H1 (cell line): ENCODE measurements at regions not wholly inside any gene's neighbourhood (a gene's known extent, or its start where the extent isn't known, plus 50 kb on each side); places are given as distances from the start of the nearest gene placed in this dataset.

Source experiments
- CTCF ChIA-PET: fragments of 300-600 bp; sonication (Branson Sonifier 250); formaldehyde crosslinking; loops from one replicate; lab custom pipeline; 2021; ENCODE audit not compliant: partially characterized antibody; lab: Charles Lee
- POLR2A ChIA-PET: fragments of 300-600 bp; sonication (Branson Sonifier 250); formaldehyde crosslinking; loops from one replicate; lab custom pipeline; 2021; ENCODE audit warnings: inconsistent platforms; ENCODE audit not compliant: partially characterized antibody; lab: Charles Lee
- DNase-seq, 2 experiments: peaks; one replicate each; pipeline versions ENCODE4 v3.0.0 to v3.0.0-alpha.2; 2010 to 2022; ENCODE audit warnings: low spot score in 2 of 2, low read depth in 1 of 2, mixed read lengths in 1 of 2
- FAIRE-seq: peaks from 2 replicates; lab custom pipeline; 2011; peaks lifted over from hg19 to GRCh38; lab: Jason Lieb, UNC
- H2AFZ ChIP-seq: 2 replicates; pipeline ENCODE4 v1.8.1; 2012; ENCODE audit warnings: low read length, inconsistent platforms
- H2AK5ac ChIP-seq: 2 replicates; pipeline ENCODE4 v1.6.1; 2013; ENCODE audit warnings: low read depth, low read length
- H2BK120ac ChIP-seq: replicated peaks from 2 replicates; pipeline ENCODE3; 2013; ENCODE audit warnings: low read depth, low read length, inconsistent platforms
- H2BK12ac ChIP-seq: 2 replicates; pipeline ENCODE4 v1.6.1; 2013; ENCODE audit warnings: low read depth, low read length
- H2BK15ac ChIP-seq: 2 replicates; pipeline ENCODE4 v1.6.1; 2013; ENCODE audit warnings: low read length
- H2BK20ac ChIP-seq: 2 replicates; pipeline ENCODE4 v1.6.1; 2013; ENCODE audit warnings: low read length
- H2BK5ac ChIP-seq: 2 replicates; pipeline ENCODE4 v1.6.1; 2013; ENCODE audit warnings: low read depth, low read length
- H3K14ac ChIP-seq: 2 replicates; pipeline ENCODE4 v1.6.1; 2013; ENCODE audit warnings: inconsistent platforms; ENCODE audit not compliant: insufficient read length
- H3K18ac ChIP-seq: 2 replicates; pipeline ENCODE4 v1.6.1; 2013; ENCODE audit warnings: low read length; ENCODE audit errors: extremely low read depth
- H3K23ac ChIP-seq: 2 replicates; pipeline ENCODE4 v1.6.1; 2013; ENCODE audit warnings: inconsistent platforms; ENCODE audit not compliant: insufficient read length
- H3K23me2 ChIP-seq: 2 replicates; pipeline ENCODE4 v1.6.1; 2013; ENCODE audit warnings: low read depth, low read length
- H3K27ac ChIP-seq: 2 replicates; pipeline ENCODE4 v1.6.1; 2011; ENCODE audit warnings: low read depth, low read length, inconsistent platforms
- H3K27me3 ChIP-seq, 4 experiments: replicated peaks in 1 of 4; 1 replicate in 1 of 4; 2 replicates in 3 of 4; pipeline versions ENCODE4 v1.6.1 to v1.8.1; 2011 to 2013; ENCODE audit warnings: low read length in 3 of 4, mild to moderate bottlenecking in 3 of 4, inconsistent platforms in 2 of 4, mixed read lengths in 2 of 4, moderate library complexity in 1 of 4; ENCODE audit not compliant: control insufficient read depth in 3 of 4, insufficient read depth in 3 of 4; ENCODE audit errors: extremely low read depth in 1 of 4
- H3K36me3 ChIP-seq, 4 experiments: 2 replicates each; pipeline versions ENCODE4 v1.6.1 to v1.8.1; 2011 to 2013; ENCODE audit warnings: mild to moderate bottlenecking in 4 of 4, low read length in 3 of 4, moderate library complexity in 2 of 4, control low read depth in 1 of 4, inconsistent platforms in 1 of 4; ENCODE audit not compliant: insufficient read depth in 4 of 4, control insufficient read depth in 2 of 4
- H3K4ac ChIP-seq: replicated peaks from 2 replicates; pipeline ENCODE3; 2013; ENCODE audit warnings: low read length, low read depth, mixed read lengths, inconsistent platforms; ENCODE audit not compliant: insufficient read length
- H3K4me1 ChIP-seq, 4 experiments: replicated peaks in 1 of 4; 1 replicate in 1 of 4; 2 replicates in 3 of 4; pipeline versions ENCODE4 v1.6.1 to v1.8.1; 2011 to 2013; ENCODE audit warnings: low read length in 3 of 4, inconsistent platforms in 2 of 4, mixed read lengths in 1 of 4; ENCODE audit not compliant: insufficient read depth in 4 of 4, control insufficient read depth in 3 of 4
- H3K4me2 ChIP-seq, 2 experiments: 2 replicates each; pipeline versions ENCODE4 v1.6.1 to v1.8.1; 2011 to 2013; ENCODE audit warnings: low read depth in 2 of 2, low read length in 2 of 2, control low read depth in 1 of 2, inconsistent platforms in 1 of 2, mild to moderate bottlenecking in 1 of 2; ENCODE audit not compliant: insufficient read depth in 1 of 2
- H3K4me3 ChIP-seq, 4 experiments: fragments of 200-600, 300-600 bp in 1 of 4; sonication (generic), shearing (Covaris generic), sonication (Bioruptor Twin) in 1 of 4; 2 replicates each; pipeline versions ENCODE4 v1.5.1 to v1.8.1; 2011 to 2016; ENCODE audit warnings: low read length in 4 of 4, low read depth in 3 of 4, control low read depth in 2 of 4, inconsistent platforms in 2 of 4, mild to moderate bottlenecking in 2 of 4, mixed read lengths in 1 of 4, moderate library complexity in 1 of 4; ENCODE audit not compliant: insufficient read depth in 2 of 4; ENCODE audit errors: extremely low read depth in 1 of 4
- H3K56ac ChIP-seq: replicated peaks from 2 replicates; pipeline ENCODE3; 2013; ENCODE audit warnings: low read depth, mild to moderate bottlenecking, mixed read lengths, low read length, inconsistent platforms; ENCODE audit not compliant: insufficient read length
- H3K79me1 ChIP-seq: 2 replicates; pipeline ENCODE4 v1.6.1; 2013; ENCODE audit warnings: low read depth, low read length, control low read depth
- H3K79me2 ChIP-seq, 2 experiments: 2 replicates each; pipeline versions ENCODE4 v1.6.1 to v1.8.1; 2012 to 2013; ENCODE audit warnings: low read length in 2 of 2, mild to moderate bottlenecking in 2 of 2, inconsistent platforms in 1 of 2; ENCODE audit not compliant: insufficient read depth in 2 of 2, control insufficient read depth in 1 of 2
- H3K9ac ChIP-seq, 4 experiments: replicated peaks in 1 of 4; 1 replicate in 1 of 4; 2 replicates in 3 of 4; pipeline versions ENCODE4 v1.6.1 to v1.8.1; 2011 to 2013; ENCODE audit warnings: low read depth in 3 of 4, low read length in 3 of 4, control low read depth in 2 of 4, mild to moderate bottlenecking in 2 of 4, moderate library complexity in 2 of 4, inconsistent platforms in 1 of 4; ENCODE audit errors: extremely low read depth in 1 of 4
- H3K9me3 ChIP-seq, 2 experiments: 2 replicates each; pipeline versions ENCODE4 v1.6.1 to v1.8.1; 2012 to 2013; ENCODE audit warnings: mild to moderate bottlenecking in 2 of 2, moderate library complexity in 2 of 2, control low read depth in 1 of 2, inconsistent platforms in 1 of 2, low read depth in 1 of 2, low read length in 1 of 2, mixed read lengths in 1 of 2; ENCODE audit not compliant: insufficient read depth in 2 of 2
- H4K20me1 ChIP-seq, 2 experiments: replicated peaks in 1 of 2; 2 replicates each; pipeline versions ENCODE3 to v1.8.1; 2011 to 2013; ENCODE audit warnings: inconsistent platforms in 2 of 2, low read length in 2 of 2, mild to moderate bottlenecking in 1 of 2; ENCODE audit not compliant: insufficient read depth in 2 of 2, control insufficient read depth in 1 of 2
- H4K5ac ChIP-seq: 2 replicates; pipeline ENCODE4 v1.6.1; 2013; ENCODE audit warnings: low read length, low read depth, mixed read lengths, inconsistent platforms; ENCODE audit not compliant: insufficient read length
- H4K8ac ChIP-seq: 2 replicates; pipeline ENCODE4 v1.8.0; 2013; ENCODE audit warnings: mild to moderate bottlenecking, moderate library complexity, low read length, inconsistent platforms; ENCODE audit not compliant: insufficient read depth; ENCODE audit errors: extremely low read depth
- H4K91ac ChIP-seq: replicated peaks from 2 replicates; pipeline ENCODE3; 2013; ENCODE audit warnings: low read length, mixed read lengths, inconsistent platforms; ENCODE audit not compliant: insufficient read length
- KDM4A ChIP-seq: IDR thresholded peaks from one replicate; pipeline ENCODE4 v1.7.1; 2012; ENCODE audit warnings: low read depth, mild to moderate bottlenecking, moderate library complexity, low read length, inconsistent platforms; ENCODE audit not compliant: severe bottlenecking
- RNF2 ChIP-seq: fragments of 200-900, 300-1000 bp; sonication (generic); IDR thresholded peaks from 2 replicates; pipeline ENCODE4 v1.7.1; 2016; ENCODE audit warnings: borderline replicate concordance, low read depth, mild to moderate bottlenecking, antibody characterized with exemption, low read length; ENCODE audit not compliant: poor library complexity, severe bottlenecking; ENCODE audit errors: missing control alignments
- WGBS, 2 experiments: shearing (Covaris generic) in 1 of 2; methylation state at CpG; one replicate each; pipeline versions ENCODE4 v1.1.6 to v1.1.7; 2013 to 2015; ENCODE audit warnings: low lambda C conversion rate in 2 of 2, mixed read lengths in 2 of 2, inconsistent platforms in 1 of 2, low coverage in 1 of 2, missing lambda C conversion rate in 1 of 2; ENCODE audit not compliant: insufficient replicate concordance in 2 of 2, insufficient coverage in 1 of 2, insufficient read length in 1 of 2; ENCODE audit errors: extremely low coverage in 1 of 2, missing lambda C conversion rate in 1 of 2; 5-methylcytosine and 5-hydroxymethylcytosine counted together

DNA sequence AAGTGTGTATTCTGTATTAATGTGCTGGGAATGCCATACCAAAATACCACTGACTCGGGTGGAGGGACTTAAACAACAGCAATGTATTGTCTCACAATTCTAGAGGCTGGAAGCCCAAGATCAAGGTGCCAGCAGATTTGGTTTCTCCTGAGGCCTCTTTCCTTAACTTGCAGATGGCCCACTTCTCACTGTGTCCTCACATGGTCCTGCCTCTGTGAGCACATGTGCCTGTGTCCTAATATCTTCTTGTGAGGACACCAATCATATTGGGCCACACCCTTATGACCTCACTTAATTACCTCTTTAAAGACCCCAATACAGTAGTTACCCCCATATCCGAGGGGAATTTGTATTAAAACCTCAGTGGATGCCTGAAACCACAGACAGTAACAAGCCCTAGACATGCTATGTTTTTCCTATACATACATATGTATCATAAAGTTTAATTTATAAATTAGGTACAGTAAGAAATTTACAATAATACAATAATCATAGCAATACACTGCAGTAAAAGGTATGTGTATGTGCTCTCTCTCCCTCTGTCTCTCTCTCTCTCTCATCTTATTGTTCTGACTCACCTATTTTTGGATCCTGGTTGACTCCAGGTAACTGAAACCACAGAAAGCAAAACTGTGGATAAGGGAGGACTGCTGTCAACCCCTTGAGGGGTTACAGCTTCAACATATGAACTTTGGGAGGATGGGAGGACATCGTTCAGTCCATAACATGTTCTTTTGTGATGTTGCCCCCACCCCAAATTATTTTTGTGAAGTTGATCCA lies 174.3 kb downstream of the IRS2 start:
- ChIA-PET POLR2A (no interaction called here), CTCF (interaction anchor here (3.6 kb wide), 1 partner anchor 12 kb away, joined by 18 read pairs; no protein-coding TSS in a partner anchor)
- no peak overlapping the region for H2BK15ac ChIP-seq
- H4K5ac ChIP-seq: no peak overlapping the region
- no peak for DNase-seq
- no peak for FAIRE-seq
- H2BK20ac ChIP-seq: no peak overlapping the region
- no peak overlapping the region for H2BK5ac ChIP-seq
- no peak overlapping the region for H3K18ac ChIP-seq
- no peaks in the 10 kb centered on the region for H3K9me3 ChIP-seq
- H3K36me3 ChIP-seq: no peaks in the 10 kb centered on the region
- WGBS, 2 experiments: 93% methylated on average over 3 of the region's 3 CpGs; no CpG with 5 or more reads in 1 of the 2 experiments
- no peak overlapping the region for H3K4ac ChIP-seq
- no peak overlapping the region for H2AFZ ChIP-seq
- H2BK12ac ChIP-seq: no peak overlapping the region
- no peaks in the 10 kb centered on the region for H3K27me3 ChIP-seq
- H3K4me3 ChIP-seq: no peak overlapping the region
- no peak overlapping the region for H4K91ac ChIP-seq
- H3K79me2 ChIP-seq: no peaks in the 10 kb centered on the region
- H3K56ac ChIP-seq: no peak overlapping the region
- H3K14ac ChIP-seq: no peak overlapping the region
- H3K23ac ChIP-seq: no peak overlapping the region
- H3K4me1 ChIP-seq: no peaks in the 10 kb centered on the region
- no peaks in the 10 kb centered on the region for H3K23me2 ChIP-seq
- no peaks in the 10 kb centered on the region for H4K20me1 ChIP-seq
- no peak overlapping the region for H3K4me2 ChIP-seq
- H4K8ac ChIP-seq: no peak overlapping the region
- no peak overlapping the region for H3K27ac ChIP-seq
- H3K79me1 ChIP-seq: no peaks in the 10 kb centered on the region
- no peak overlapping the region for H2BK120ac ChIP-seq
- no peak overlapping the region for H3K9ac ChIP-seq
- H2AK5ac ChIP-seq: no peak overlapping the region
- no peak for TF ChIP-seq KDM4A
- TF ChIP-seq RNF2: no peak
